ENCODE measurements at regions not wholly inside any gene's neighbourhood (a gene's known extent, or its start where the extent isn't known, plus 50 kb on each side); places are given as distances from the start of the nearest gene placed in this dataset.
"Not testable (repeated sequence)": the region's sequence is repeated elsewhere in the genome, so short reads cannot be mapped to it uniquely, and the experiment has no call there.

- no peak for DNase-seq
These were observed 191.4 kb downstream of the PTPRU start for GRCh38 chr1:29427614-29428279.

DNA sequence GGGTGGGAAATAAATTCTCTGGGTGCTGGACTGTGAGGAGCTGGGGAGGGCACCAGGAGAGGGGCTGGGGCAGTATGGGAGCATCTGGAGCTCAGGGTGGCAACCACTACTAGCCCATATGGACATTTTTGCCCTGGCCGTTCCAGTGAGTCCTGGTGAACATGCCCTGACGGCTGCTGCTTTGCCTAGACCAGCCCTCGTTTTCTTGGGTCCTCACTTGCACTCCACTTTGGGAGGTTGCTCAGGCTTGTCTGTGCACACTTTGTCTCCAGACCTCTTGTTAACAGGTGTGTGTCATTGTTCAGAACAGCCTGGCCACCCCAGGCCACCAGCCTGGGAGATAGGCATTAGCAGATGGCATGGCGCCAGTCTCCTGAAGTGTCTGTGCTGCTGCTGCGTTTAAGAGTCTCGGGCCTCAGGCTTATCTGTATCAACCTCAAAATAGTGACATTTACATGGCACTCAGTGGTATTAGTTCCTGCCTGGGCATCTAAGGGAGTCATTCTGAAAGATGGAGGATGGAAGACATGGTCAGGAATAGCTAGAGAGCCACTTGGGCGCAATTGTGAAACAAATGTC is 190.5 kb downstream of the PTPRU start:
- DNase-seq, result peak; percentile 70

DNA sequence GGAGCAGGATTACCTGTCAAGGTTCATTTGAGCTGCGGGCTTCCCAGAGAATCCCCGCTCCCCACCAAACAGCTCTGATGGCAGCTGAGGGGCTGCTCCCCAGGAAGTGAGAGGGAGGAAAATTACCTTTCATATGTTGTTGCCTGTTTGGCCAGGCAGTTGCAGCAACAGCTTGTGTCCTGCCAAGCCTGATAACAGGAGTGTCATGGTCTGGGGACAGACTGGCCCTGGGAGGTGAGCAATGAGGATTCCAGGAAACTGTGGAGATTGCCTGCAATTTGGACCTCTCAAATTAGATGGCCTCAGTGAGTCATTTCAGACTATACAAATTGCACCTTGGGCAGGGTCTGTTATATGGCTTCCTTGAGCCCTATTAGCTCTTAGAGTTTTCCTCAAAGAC is 189.3 kb downstream of the PTPRU start:
- no peak for DNase-seq

- no peak for DNase-seq
These were observed 187.9 kb downstream of the PTPRU start for GRCh38 chr1:29424266-29424665.

DNA sequence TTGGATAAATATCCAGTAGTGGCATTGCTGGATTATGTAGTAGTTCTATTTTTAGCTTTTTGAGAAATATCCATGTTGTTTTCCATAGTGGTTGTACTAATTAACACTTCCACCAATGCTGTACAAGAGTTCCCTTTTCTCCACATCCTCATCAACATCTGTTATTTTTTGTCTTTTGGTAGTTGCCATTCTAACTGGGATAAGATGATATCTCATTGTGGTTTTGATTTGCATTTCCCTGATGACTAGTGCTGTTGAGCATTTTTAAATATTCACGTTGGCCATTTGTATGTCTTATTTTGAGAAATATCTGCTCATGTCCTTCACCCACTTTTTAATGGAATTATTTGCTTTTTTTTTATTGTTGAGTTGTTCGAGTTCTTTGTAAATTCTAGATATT is 183.9 kb downstream of the PTPRU start:
- no peak for DNase-seq

DNA sequence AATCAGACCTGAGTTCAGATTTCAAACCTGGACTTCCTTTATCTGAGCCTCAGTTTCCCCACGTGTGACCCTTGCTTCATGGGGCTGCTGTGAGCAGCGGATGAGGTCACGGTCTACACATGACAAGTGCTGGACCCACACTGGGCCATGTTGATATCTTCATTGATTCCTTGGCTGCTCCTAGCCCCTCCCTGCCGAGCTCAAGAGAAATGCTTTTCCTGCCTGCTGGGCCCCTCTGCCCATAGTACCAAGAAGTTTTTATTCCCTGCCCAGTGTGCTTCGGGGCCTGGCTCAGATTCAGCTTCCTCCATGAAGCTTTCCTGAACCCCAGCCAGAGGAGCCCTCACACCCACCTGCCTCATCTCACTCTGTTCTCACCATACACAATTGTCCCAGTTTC is 181.6 kb downstream of the PTPRU start:
- DNase-seq, result no peak

DNA sequence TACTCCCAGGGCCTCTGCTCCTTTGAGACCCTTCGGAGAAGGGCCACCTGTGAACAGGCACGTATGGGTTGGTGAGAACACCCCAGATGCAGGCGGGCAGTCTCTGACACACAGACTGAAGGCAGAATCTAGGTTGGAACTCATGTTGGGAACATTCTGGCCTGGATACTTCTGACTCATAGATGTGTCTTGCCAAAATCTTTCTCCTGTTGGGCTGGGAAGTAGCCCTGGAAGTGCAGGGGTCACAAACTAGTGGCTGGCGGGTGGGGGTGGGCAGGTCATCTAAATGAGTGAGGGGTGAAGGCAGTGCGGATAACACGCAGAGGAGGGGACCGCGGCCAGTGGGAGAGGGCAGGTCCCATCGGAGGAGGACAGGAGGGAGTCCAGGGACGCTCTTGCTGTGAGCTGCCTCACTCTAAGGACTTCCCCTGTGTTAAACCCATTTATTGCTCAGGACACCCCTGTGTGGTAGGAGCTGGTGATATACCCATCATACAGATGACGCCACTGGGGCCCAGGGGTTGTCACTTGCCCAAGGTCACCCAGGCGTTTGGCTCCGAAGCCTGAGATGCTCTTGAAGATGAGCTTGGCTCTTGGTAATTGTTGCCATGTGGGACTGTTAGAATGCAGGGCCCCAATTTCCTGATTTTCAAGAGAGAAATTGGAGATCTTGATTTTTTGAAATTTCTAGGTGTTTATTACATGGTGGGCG is 181.0 kb downstream of the PTPRU start:
- DNase-seq, result no peak

GRCh38 chr1:29416267-29417146 is 180.2 kb downstream of the PTPRU start:
- no peak for DNase-seq

DNA sequence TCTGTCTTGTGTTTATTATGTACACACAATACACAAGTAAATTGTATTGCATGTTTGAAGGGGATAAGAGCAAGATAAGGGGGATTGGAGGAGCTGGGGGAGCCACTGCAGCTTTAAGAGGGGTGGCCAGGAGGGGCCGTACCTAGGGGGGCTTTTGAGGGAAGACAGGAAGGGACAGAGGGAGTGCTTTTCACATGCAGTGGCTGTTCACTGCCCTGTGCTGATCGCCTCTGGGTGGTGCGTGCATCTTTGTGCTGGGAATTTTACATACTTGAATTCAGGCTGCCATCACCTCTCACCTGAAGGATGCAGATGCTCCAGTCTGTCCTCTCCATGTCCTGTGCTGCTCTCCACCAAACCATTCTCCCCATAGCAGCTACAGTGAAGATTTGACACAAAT is 179.5 kb downstream of the PTPRU start:
- DNase-seq, result no peak

GRCh38 chr1:29415156-29415830 is 179.0 kb downstream of the PTPRU start:
- DNase-seq, result peak; percentile 40

DNA sequence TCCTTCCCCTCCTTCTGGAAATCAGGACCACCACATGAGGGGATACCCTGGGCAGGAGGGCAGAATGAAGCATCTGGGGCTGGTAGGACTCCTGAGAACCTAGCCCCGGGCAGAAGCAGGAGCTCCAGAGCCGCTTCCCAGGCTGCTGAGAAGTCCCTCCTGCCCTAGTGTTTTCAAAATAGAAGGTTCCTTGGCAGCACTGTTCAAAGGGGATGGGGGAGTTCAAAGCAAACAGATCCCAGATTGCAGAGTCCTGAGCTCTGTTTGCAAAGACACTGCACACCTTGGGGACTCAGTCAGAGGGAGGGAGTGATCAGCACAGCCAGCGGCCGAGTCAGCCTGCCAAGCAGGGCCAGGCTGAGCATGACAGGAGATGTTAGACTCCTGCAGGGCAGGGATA is 177.8 kb downstream of the PTPRU start:
- no peak for DNase-seq

DNA sequence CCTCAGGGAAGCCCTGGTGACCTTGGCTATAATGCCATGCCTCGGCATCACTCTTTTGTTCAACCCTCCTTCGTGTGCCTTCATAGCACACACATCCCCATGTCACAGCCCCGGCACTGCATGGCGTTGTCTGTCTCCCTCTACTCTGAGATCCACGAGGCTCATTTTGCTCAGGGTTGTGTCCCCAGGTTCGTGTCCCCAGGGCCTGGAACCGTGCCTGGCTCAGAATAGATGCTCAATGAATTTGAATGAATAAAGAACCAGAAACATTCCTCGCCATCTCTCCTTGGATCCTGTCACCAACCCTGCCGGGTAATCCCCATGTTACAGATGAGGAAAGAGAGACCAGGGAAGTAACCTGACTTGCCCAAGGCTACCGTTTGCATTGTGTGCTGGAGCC is 177.3 kb downstream of the PTPRU start:
- DNase-seq, result no peak

GRCh38 chr1:29412591-29412990 is 176.3 kb downstream of the PTPRU start:
- DNase-seq, result no peak

DNA sequence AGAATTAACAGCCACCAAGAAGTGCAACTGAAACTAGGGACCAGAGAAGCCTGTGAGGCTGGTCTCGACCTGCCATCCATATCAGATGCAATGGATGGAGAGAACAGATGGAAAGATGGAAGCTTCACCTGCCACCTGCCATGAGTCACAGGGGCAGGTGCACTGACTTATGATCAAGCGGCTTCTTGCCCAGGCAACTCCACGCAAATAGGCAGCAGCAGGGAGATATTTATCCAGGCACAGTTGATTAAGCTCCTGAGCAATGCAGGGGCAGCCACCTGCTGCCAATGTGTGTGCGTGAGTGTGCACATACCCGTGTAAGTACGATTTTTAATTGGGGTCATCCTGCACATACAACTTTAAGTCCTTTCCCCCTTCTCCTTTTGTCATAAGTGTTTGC is 174.2 kb downstream of the PTPRU start:
- peak; percentile 83 for DNase-seq

GRCh38 chr1:29409616-29410015 is 173.3 kb downstream of the PTPRU start:
- no peak for DNase-seq

DNA sequence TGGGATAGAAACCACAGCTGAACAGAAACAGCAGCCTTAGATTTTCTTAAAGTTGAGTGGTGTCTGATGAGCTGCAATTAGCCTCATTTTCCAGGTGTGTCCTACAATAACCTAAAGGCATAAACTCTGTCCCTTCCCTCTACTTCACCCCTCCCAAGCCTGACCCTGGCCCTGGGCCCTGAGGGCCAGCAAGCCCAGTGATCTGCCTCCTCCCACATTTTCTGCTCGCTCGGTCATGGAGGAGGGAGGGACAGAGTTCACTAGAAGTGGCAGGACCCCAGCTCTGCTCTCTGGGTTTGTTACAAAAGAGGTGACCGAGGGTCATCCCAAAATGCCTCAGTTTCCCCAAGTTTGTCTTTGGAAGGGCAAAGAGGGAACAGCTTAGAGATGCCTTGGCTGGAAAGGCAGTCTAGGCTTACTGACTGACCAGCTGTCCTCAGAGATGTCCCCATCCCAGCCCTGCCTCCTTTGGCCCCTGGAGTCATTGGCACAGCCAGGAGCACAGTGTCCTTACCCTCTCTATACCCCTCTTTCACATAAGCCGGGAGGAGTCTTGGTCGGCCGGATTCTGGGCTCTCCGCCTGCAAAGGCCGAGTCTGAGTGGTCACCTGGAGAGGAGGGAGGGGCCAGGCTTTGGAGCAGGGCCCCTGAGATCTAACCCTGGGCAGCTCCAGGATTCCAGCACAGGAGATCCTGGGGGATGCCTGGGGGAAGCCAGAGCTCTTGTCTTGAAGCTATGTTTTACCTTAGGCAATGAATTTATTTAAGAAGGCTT is 172.7 kb downstream of the PTPRU start:
- DNase-seq, result no peak

- DNase-seq, result no peak
These were observed 170.5 kb downstream of the PTPRU start for GRCh38 chr1:29406814-29407213.

DNA sequence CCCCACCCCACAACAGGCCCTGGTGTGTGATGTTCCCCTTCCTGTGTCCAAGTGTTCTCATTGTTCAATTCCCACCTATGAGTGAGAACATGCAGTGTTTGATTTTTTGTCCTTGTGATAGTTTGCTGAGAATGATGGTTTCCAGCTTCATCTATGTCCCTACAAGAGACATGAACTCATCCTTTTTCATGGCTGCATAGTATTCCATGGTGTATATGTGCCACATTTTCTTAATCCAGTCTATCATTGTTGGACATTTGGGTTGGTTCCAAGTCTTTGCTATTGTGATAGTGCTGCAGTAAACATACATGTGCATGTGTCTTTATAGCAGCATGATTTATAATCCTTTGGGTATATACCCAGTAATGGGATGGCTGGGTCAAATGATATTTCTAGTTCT is 163.9 kb downstream of the PTPRU start:
- DNase-seq, result not testable (repeated sequence)

GRCh38 chr1:29399465-29399864 is 163.1 kb downstream of the PTPRU start:
- DNase-seq, result no peak

DNA sequence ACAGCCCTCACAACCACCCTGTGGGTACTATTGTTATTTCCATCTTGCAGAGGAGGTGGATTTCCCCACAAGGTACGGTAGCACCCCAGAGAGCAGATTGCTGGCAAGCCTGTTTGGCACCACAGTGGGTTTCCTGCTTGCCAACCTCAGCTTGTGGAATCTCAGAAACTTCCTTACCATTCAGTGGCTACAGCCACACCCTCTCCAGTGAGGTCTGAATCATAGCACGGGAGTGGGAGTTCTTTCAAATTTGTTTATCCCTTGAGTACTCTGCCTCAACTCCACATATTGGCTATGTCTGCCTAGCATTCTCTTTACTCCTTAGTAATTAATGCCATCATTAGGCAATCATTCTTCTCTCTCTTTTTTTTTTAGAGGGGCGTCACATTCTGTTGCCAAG is 162.1 kb downstream of the PTPRU start:
- DNase-seq, result no peak

DNA sequence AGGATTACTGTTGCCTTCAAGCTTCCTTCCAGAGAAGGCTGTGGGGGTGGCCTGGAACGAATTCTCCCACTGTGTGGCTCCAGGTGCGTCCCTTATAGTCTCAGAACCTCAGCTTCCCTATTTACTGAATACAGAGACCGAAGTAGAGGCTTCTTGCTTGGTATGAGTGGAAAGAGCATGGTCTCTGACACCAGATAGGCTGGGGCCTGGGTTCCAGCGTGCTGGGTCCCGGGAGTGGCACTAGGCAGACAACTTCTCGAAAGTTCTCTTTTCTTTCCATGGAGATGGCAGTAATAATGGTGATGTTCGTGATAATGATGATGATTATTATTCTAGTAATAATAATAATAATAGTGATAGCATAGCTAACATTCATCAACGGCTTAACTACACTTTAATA is 161.7 kb downstream of the PTPRU start:
- DNase-seq, result no peak

DNA sequence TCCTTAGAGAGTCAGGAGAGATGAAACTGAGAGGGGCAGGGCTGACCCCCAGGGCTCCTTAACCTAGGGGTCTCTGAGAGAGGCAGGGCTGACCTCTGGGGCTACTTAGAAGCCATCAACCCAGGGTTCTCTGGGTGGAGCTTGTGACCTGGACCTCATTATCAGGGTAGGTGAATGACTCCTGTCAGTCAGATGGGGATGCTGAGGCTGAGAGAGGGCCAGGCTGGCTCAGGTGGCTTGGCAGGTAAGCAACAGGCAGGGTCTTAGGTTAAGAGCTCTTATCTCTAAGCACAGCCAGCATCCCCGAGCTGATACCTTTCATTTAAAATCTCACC is 160.9 kb downstream of the PTPRU start:
- no peak for DNase-seq

Measured in NCI-H510A treated with DMSO at 0.1 percent for 48 hours (cell line).